ENCODE measurements at regions not wholly inside any gene's neighbourhood (a gene's known extent, or its start where the extent isn't known, plus 50 kb on each side); places are given as distances from the start of the nearest gene placed in this dataset.
A peak's percentile ranks its signal among the peaks of the same experiment; 100 is the strongest.

DNA sequence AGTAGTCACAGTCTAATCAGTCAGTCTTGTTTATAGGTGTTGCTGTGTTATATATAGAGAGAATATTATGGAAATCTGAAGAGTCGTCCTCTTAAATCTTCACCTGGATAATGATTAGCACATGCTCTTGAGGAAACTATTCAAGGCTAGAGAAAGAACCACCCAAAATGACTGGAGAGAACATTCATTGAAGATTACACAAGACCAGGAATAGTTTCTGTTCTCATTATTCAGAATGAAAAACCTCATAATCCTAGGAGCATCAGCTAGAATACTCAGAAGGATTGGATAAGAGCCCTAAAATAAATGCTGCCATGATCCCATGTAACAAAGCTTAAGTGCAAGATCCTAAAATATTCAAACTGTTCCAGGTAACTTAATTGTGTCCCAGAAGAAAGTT is 278.2 kb upstream of the PREP start:
- TF ChIP-seq, protein P1, sequence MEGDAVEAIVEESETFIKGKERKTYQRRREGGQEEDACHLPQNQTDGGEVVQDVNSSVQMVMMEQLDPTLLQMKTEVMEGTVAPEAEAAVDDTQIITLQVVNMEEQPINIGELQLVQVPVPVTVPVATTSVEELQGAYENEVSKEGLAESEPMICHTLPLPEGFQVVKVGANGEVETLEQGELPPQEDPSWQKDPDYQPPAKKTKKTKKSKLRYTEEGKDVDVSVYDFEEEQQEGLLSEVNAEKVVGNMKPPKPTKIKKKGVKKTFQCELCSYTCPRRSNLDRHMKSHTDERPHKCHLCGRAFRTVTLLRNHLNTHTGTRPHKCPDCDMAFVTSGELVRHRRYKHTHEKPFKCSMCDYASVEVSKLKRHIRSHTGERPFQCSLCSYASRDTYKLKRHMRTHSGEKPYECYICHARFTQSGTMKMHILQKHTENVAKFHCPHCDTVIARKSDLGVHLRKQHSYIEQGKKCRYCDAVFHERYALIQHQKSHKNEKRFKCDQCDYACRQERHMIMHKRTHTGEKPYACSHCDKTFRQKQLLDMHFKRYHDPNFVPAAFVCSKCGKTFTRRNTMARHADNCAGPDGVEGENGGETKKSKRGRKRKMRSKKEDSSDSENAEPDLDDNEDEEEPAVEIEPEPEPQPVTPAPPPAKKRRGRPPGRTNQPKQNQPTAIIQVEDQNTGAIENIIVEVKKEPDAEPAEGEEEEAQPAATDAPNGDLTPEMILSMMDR (IDR thresholded peaks at IDR 0.05), result no peak
- Histone ChIP-seq H3K4me1 (ENCODE audit: low read depth) (no peaks in the 10 kb centered on the region), H3K36me3 (ENCODE audit: low read depth) (no peaks in the 10 kb centered on the region), H3K9me3 (peaks cover 3% of the 10 kb centered on the region), H3K4me3 (no peak overlapping the region)
- intact Hi-C loops (cut with DNase I, micrococcal nuclease), result no loop called here
- no peak for ATAC-seq
- DNase-seq, result no peak

DNA sequence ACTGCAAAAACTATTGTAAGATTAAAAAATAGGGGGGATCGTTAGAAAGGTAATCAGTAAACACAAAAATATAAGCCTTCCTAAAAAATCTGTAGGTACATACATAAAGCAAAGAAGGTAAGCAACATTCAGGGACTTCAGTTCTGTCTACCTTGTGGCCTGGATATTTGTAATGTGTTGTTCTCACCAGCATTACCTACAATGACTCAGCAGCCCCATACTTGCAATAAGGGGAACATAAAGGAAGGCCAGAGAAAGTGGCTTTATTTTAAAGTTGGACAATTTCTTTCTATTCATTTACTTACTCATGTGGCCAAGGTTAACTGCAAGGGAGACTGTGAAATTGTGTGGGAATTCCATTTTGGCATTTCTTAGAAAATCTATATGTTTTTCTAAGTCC is 277.2 kb upstream of the PREP start:
- ATAC-seq (no peak), DNase-seq (no peak)
- Histone ChIP-seq H3K4me3 (no peak overlapping the region), H3K36me3 (ENCODE audit: low read depth) (no peaks in the 10 kb centered on the region), H3K9me3 (peaks cover 3% of the 10 kb centered on the region), H3K4me1 (ENCODE audit: low read depth) (no peaks in the 10 kb centered on the region)
- TF ChIP-seq, protein P1 (IDR thresholded peaks at IDR 0.05), result no peak
- intact Hi-C loops (cut with DNase I, micrococcal nuclease), result no loop called here

DNA sequence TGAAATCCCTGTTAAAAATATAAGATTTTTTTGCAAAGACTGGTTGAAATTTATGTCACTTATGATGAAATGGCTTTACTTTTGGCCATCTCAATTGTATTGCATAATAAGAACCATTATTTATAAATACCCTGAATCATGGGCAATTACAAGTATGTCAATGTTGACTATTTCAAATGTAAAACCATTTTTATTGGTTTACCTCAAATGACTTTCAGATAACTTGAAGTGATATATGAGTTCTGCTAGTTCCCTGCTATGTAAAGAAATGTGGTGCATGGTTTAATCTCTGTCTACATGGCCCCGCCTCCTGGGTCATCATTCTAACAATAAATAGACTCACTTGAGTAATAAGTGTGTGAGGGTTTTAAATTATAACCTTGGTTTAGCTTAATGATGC is 275.6 kb upstream of the PREP start:
- H3K4me1 ChIP-seq (ENCODE audit: low read depth), result no peaks in the 10 kb centered on the region
- DNase-seq (peak in 1 of 3 donors; percentile 9), ATAC-seq (peak; percentile 40)
- peaks cover 3% of the 10 kb centered on the region for H3K9me3 ChIP-seq
- H3K4me3 ChIP-seq, result no peak overlapping the region
- TF ChIP-seq, protein P1 (IDR thresholded peaks at IDR 0.05), result no peak
- intact Hi-C loops (cut with DNase I, micrococcal nuclease), result no loop called here
- H3K36me3 ChIP-seq (ENCODE audit: low read depth), result no peaks in the 10 kb centered on the region

DNA sequence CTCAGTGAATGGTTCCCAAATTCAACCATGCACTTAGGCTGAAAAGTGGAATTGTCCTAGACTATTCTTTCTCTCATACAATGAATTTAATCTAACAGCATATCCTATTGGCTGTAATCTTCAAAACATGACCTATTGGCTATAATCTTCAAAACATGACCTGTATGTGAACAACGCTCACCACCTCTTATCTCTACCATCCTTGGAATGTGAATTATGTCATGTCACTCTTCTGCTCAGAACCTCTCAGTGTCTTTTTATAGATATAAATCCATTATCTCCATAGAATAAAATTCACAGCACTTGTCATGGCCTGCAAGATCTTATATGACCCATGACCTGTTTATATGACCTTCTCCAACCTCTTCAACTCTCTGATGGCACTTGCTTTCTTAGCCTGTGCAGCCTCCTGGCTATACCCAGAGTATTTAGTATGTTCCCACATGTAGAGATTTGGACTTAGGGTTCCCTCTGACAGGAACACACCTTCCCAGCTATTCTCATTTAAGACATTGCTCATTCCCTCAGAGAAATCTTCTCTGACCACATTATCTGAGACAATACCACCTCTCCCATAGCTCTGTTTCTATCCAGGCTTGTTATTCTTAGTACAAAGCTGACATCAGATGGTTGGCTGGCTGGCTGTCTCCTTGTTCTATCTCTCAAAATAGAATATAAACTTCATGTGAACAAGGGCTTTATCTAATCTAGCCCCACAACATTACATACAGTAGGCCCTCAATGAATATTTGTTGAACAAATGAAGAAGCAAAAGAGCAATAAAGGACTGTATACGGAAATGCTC is 275.0 kb upstream of the PREP start:
- intact Hi-C loops (cut with DNase I, micrococcal nuclease), result no loop called here
- Histone ChIP-seq H3K4me3 (no peak overlapping the region), H3K4me1 (ENCODE audit: low read depth) (no peaks in the 10 kb centered on the region), H3K36me3 (ENCODE audit: low read depth) (no peaks in the 10 kb centered on the region), H3K9me3 (peaks cover 3% of the 10 kb centered on the region)
- DNase-seq (no peak), ATAC-seq (no peak)
- TF ChIP-seq, protein P1 (IDR thresholded peaks at IDR 0.05), result no peak

DNA sequence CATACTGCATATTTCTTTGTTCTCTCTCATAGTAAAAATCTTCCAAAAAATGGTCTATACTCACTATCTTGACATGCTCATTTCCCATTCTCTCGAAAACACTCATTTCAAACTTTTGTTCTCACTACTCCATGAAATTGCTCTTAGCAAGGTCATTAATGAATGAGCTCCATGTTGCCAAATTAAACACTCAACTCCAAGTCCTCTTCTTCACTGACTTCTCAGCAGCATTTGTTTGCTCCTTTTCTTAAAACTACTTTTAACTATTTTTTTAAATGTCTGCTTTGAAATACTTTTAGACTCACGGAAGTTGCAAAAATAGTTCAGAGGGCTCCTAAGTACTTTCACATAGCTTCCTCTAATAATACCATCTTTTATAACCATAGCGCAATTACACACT is 274.0 kb upstream of the PREP start:
- TF ChIP-seq, protein P1 (IDR thresholded peaks at IDR 0.05), result no peak
- DNase-seq (no peak), ATAC-seq (no peak)
- Histone ChIP-seq H3K4me3 (no peak overlapping the region), H3K9me3 (peaks cover 3% of the 10 kb centered on the region), H3K36me3 (ENCODE audit: low read depth) (no peaks in the 10 kb centered on the region), H3K4me1 (ENCODE audit: low read depth) (no peaks in the 10 kb centered on the region)
- intact Hi-C loops (cut with DNase I, micrococcal nuclease), result no loop called here

Measured in mucosa of descending colon (tissue), 3 donors.